ENCODE measurements at regions not wholly inside any gene's neighbourhood (a gene's known extent, or its start where the extent isn't known, plus 50 kb on each side); places are given as distances from the start of the nearest gene placed in this dataset.

DNA sequence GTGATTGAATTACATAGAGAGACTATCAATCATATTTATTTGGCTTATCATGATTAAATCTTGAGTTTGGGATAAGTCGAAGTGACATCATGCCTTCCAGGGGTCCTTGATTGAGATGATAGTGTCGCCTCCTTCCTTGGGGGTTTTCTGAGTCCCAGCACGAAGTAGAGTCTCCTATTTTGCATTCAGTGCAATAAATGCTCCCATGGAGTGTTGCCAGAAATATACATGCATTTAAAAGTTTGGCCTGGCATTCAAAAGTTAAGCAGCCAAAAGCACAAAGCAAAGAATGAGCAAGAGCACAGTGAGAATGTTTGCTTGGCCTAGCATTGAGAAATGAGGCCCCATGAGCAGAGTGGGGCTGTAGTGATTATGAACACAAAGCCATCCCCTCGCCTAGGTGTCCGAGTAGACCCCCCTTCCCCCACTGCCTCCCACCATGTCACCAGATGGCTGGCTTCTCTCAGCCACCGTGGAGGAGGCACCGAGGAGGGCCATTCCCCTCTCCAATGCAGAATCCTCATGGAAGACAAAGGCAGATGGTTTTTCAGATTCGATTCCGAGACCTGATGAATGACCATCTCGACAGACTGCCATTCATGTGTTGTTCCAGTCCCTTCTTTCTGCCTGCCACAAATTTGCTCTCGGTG lies 58.8 kb upstream of the UBL3 start:
- H3K36me3 ChIP-seq, result no peaks in the 10 kb centered on the region
- H3K27me3 ChIP-seq, result no peaks in the 10 kb centered on the region
- peaks cover 0 to 26% (median 3%) of the 10 kb centered on the region in 3 donors for H3K4me1 ChIP-seq
- no peak overlapping the region for H3K27ac ChIP-seq
- no peak for ATAC-seq
- WGBS, 2 donors (ENCODE audit: low coverage in 1 of 2), result 81 to 84% methylated on average over 4 to 11 of the region's 11 CpGs
- H3K4me3 ChIP-seq, result no peak overlapping the region
- no peaks in the 10 kb centered on the region for H3K9me3 ChIP-seq
- TF ChIP-seq, protein P1, sequence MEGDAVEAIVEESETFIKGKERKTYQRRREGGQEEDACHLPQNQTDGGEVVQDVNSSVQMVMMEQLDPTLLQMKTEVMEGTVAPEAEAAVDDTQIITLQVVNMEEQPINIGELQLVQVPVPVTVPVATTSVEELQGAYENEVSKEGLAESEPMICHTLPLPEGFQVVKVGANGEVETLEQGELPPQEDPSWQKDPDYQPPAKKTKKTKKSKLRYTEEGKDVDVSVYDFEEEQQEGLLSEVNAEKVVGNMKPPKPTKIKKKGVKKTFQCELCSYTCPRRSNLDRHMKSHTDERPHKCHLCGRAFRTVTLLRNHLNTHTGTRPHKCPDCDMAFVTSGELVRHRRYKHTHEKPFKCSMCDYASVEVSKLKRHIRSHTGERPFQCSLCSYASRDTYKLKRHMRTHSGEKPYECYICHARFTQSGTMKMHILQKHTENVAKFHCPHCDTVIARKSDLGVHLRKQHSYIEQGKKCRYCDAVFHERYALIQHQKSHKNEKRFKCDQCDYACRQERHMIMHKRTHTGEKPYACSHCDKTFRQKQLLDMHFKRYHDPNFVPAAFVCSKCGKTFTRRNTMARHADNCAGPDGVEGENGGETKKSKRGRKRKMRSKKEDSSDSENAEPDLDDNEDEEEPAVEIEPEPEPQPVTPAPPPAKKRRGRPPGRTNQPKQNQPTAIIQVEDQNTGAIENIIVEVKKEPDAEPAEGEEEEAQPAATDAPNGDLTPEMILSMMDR (IDR thresholded peaks at IDR 0.05), result no peak
- TF ChIP-seq POLR2AphosphoS5 (IDR thresholded peaks at IDR 0.05) (no peak), EP300 (IDR thresholded peaks at IDR 0.05) (no peak), POLR2A (IDR thresholded peaks at IDR 0.05) (no peak)

DNA sequence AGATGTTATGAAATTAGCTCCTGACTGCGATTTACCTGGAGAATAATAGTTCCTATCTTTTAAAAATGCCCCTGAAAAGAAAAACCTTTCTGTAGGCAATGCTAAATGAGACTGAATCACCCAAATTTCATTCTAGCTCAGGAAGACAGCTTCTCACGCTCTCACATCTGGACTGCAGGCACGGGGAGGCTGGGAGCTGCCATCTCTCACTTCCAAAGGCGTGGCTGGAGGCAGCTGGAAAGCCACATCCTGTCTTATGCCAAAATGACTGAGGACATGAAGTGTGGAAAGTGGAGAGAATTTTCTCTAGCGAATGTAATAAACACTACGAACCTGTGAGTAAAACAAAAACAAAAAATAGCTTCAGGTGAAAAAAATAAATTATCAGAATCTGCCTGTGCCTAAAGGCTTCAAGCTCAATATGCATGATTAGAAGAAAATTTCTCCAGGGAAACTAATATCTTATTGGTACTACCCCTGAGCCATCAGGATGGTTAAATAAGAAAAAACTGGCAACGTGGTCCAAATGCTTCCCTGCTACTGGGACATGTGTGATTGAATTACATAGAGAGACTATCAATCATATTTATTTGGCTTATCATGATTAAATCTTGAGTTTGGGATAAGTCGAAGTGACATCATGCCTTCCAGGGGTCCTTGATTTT lies 58.1 kb upstream of the UBL3 start:
- H3K4me1 ChIP-seq, result peaks cover 0 to 33% (median 3%) of the 10 kb centered on the region in 3 donors
- H3K27ac ChIP-seq, result no peak overlapping the region
- TF ChIP-seq EP300 (IDR thresholded peaks at IDR 0.05) (no peak), POLR2AphosphoS5 (IDR thresholded peaks at IDR 0.05) (no peak), POLR2A (IDR thresholded peaks at IDR 0.05) (no peak)
- TF ChIP-seq, protein P1 (IDR thresholded peaks at IDR 0.05), result no peak
- WGBS, 2 donors (ENCODE audit: low coverage in 1 of 2), result 51 to 55% methylated on average over 7 to 8 of the region's 8 CpGs
- no peaks in the 10 kb centered on the region for H3K9me3 ChIP-seq
- no peaks in the 10 kb centered on the region for H3K36me3 ChIP-seq
- no peak overlapping the region for H3K4me3 ChIP-seq
- ATAC-seq, result peak; percentile 40
- no peaks in the 10 kb centered on the region for H3K27me3 ChIP-seq

DNA sequence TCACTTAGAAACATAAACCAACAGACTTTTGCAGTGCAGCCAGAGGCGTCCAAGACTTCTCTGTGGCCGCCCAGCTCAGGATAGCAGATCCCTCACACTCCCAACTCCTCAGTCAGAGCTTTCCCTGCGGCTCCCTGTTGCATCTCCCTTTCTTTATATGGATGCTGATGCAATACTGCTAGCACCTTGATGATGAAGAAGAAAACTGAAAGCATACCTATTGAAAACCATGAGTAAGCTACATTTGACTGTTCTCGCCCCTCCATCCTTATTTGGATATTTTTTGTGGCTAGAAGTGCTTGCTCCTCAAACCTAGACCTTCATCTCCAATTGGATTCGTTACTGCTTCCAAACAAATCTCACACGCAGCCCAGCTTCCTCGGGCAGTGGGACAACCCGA lies 57.3 kb upstream of the UBL3 start:
- TF ChIP-seq POLR2AphosphoS5 (IDR thresholded peaks at IDR 0.05) (no peak), POLR2A (IDR thresholded peaks at IDR 0.05) (no peak), EP300 (IDR thresholded peaks at IDR 0.05) (no peak)
- TF ChIP-seq, protein P1 (IDR thresholded peaks at IDR 0.05), result no peak
- ATAC-seq, result no peak
- Histone ChIP-seq H3K36me3 (no peaks in the 10 kb centered on the region), H3K27me3 (no peaks in the 10 kb centered on the region), H3K4me1 (peaks cover 0 to 33% (median 3%) of the 10 kb centered on the region in 3 donors), H3K9me3 (no peaks in the 10 kb centered on the region), H3K4me3 (no peak overlapping the region), H3K27ac (no peak overlapping the region)
- 87% methylated on average over 7 to 8 of the region's 8 CpGs for WGBS, 2 donors (ENCODE audit: low coverage in 1 of 2)

DNA sequence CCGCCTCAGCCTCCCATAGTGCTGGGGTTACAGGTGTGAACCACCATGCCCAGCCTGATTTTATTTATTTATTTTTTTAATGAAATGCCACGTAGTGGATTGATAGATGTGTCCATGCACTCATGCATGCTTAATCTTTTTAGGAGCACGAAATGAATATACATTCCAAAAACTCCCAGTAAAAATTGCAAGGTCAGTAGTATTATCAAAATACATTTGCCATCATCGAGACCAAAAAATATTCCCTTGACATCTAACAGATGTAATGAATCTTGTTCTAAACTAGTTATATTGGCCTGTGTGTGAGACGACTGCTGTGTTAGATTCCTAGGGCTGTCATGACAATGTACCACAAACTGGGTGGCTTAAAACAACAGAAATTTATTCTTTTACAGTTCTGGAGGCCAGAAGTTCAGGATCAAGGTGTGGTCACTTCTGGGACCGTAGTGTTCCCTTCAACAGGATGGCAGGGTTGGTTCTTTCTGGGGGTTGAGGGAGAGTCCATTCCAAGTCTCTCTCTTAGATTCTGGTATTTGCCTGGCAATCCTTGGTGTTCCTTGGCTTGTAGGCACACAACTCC lies 56.1 kb upstream of the UBL3 start:
- Histone ChIP-seq H3K27me3 (no peaks in the 10 kb centered on the region), H3K9me3 (no peaks in the 10 kb centered on the region), H3K4me1 (peaks cover 0 to 33% (median 3%) of the 10 kb centered on the region in 3 donors), H3K27ac (peak overlapping the region in 1 of 4 donors; percentile 65), H3K36me3 (no peaks in the 10 kb centered on the region), H3K4me3 (no peak overlapping the region)
- TF ChIP-seq, protein P1 (IDR thresholded peaks at IDR 0.05), result no peak
- TF ChIP-seq POLR2AphosphoS5 (IDR thresholded peaks at IDR 0.05) (no peak), POLR2A (IDR thresholded peaks at IDR 0.05) (no peak), EP300 (IDR thresholded peaks at IDR 0.05) (no peak)
- no peak for ATAC-seq
- 74 to 88% methylated on average over 4 to 6 of the region's 6 CpGs for WGBS, 2 donors (ENCODE audit: low coverage in 1 of 2)
